GM18502 (cell line): ENCODE measurements at regions not wholly inside any gene's neighbourhood (a gene's known extent, or its start where the extent isn't known, plus 50 kb on each side); places are given as distances from the start of the nearest gene placed in this dataset.

Experiments
- ATAC-seq: cut with Tn5 transposase; IDR thresholded peaks from one replicate; pipeline ENCODE4 v1.9.1; 2021; ENCODE audit warnings: mild to moderate bottlenecking; ENCODE audit not compliant: unreplicated experiment, poor library complexity

- no peak for ATAC-seq
These were observed 266.0 kb upstream of the ANO3 start for GRCh38 chr11:26065944-26066343.

GRCh38 chr11:26070714-26071380, 261.1 kb upstream of the ANO3 start:
- ATAC-seq: no peak

- no peak for ATAC-seq
These were observed 259.2 kb upstream of the ANO3 start for GRCh38 chr11:26072614-26073153.

- ATAC-seq: no peak
These were observed 258.3 kb upstream of the ANO3 start for GRCh38 chr11:26073646-26074045.

GRCh38 chr11:26076233-26076990, 255.5 kb upstream of the ANO3 start:
- no peak for ATAC-seq

- peak; percentile 90 for ATAC-seq
These were observed 253.6 kb upstream of the ANO3 start for GRCh38 chr11:26078231-26078821.

- ATAC-seq: no peak
These were observed 247.6 kb upstream of the ANO3 start for GRCh38 chr11:26084313-26084712.

GRCh38 chr11:26086028-26086427, 245.9 kb upstream of the ANO3 start:
- ATAC-seq: no peak

- peak; percentile 97 for ATAC-seq
These were observed 244.6 kb upstream of the ANO3 start for GRCh38 chr11:26087120-26087935.

- no peak for ATAC-seq
These were observed 243.5 kb upstream of the ANO3 start for GRCh38 chr11:26088391-26088790.

GRCh38 chr11:26090651-26091050, 241.3 kb upstream of the ANO3 start:
- no peak for ATAC-seq

GRCh38 chr11:26093206-26093605, 238.7 kb upstream of the ANO3 start:
- ATAC-seq: no peak

- no peak for ATAC-seq
These were observed 236.6 kb upstream of the ANO3 start for GRCh38 chr11:26095340-26095739.

- no peak for ATAC-seq
These were observed 235.5 kb upstream of the ANO3 start for GRCh38 chr11:26096451-26096850.

- no peak for ATAC-seq
These were observed 229.6 kb upstream of the ANO3 start for GRCh38 chr11:26102325-26102724.

GRCh38 chr11:26105762-26106423, 226.0 kb upstream of the ANO3 start:
- ATAC-seq: no peak

GRCh38 chr11:26106726-26107125, 225.2 kb upstream of the ANO3 start:
- ATAC-seq: no peak

GRCh38 chr11:26109658-26110368, 222.1 kb upstream of the ANO3 start:
- ATAC-seq: no peak

GRCh38 chr11:26112264-26112663, 219.7 kb upstream of the ANO3 start:
- no peak for ATAC-seq
